PFSK-1 (cell line): ENCODE measurements at regions not wholly inside any gene's neighbourhood (a gene's known extent, or its start where the extent isn't known, plus 50 kb on each side); places are given as distances from the start of the nearest gene placed in this dataset.
A peak's percentile ranks its signal among the peaks of the same experiment; 100 is the strongest.

Experiments used
- FOXP2 ChIP-seq: optimal IDR thresholded peaks from 2 replicates; pipeline ENCODE3; 2011; ENCODE audit warnings: borderline replicate concordance, control low read depth, inconsistent platforms; ENCODE audit not compliant: insufficient read depth; ENCODE audit errors: extremely low read length, extremely low read depth
- POLR2AphosphoS5 ChIP-seq: IDR thresholded peaks from 2 replicates; pipeline ENCODE4 v1.6.1; 2012; ENCODE audit warnings: low read depth, mild to moderate bottlenecking, control low read depth, low read length, moderate library complexity
- REST ChIP-seq, 2 experiments: IDR thresholded peaks; 2 replicates each; pipeline versions ENCODE4 v1.6.1 to v1.8.0; 2011 to 2012; ENCODE audit warnings: low read depth in 2 of 2, low read length in 2 of 2, control low read depth in 1 of 2, inconsistent platforms in 1 of 2, mild to moderate bottlenecking in 1 of 2, moderate library complexity in 1 of 2; ENCODE audit not compliant: insufficient read depth in 1 of 2
- SIN3A ChIP-seq: IDR thresholded peaks from 2 replicates; pipeline ENCODE4 v1.6.1; 2012; ENCODE audit warnings: mild to moderate bottlenecking, low read length, moderate library complexity, borderline replicate concordance; ENCODE audit not compliant: insufficient read depth
- TAF1 ChIP-seq: IDR thresholded peaks from 2 replicates; pipeline ENCODE4 v1.6.1; 2012; ENCODE audit warnings: low read length, control low read depth, borderline replicate concordance; ENCODE audit not compliant: insufficient read depth

GRCh38 chr7:32428546-32428945, 61.6 kb downstream of the LSM5 start:
- TF ChIP-seq TAF1 (no peak), SIN3A (no peak), POLR2AphosphoS5 (no peak), FOXP2 (no peak), REST (IDR thresholded peaks at IDR 0.05; ENCODE audit: insufficient read depth in 1 of 2, low read depth in 2 of 2, low read length in 2 of 2) (no peak)

- TF ChIP-seq FOXP2 (no peak), POLR2AphosphoS5 (no peak), REST (IDR thresholded peaks at IDR 0.05; ENCODE audit: insufficient read depth in 1 of 2, low read depth in 2 of 2, low read length in 2 of 2) (peak; percentile 99), TAF1 (no peak), SIN3A (peak; percentile 35; the same call in 1 of the 2 replicates)
These were observed 62.4 kb downstream of the LSM5 start for GRCh38 chr7:32427769-32428291.

- TF ChIP-seq TAF1, result no peak
These were observed 73.3 kb downstream of the LSM5 start for GRCh38 chr7:32416846-32417245.

GRCh38 chr7:32415936-32416335, 74.2 kb downstream of the LSM5 start:
- TF ChIP-seq FOXP2 (no peak), REST (IDR thresholded peaks at IDR 0.05; ENCODE audit: insufficient read depth in 1 of 2, low read depth in 2 of 2, low read length in 2 of 2) (no peak), TAF1 (no peak), POLR2AphosphoS5 (no peak), SIN3A (no peak)

GRCh38 chr7:32415519-32415918, 74.7 kb downstream of the LSM5 start:
- TF ChIP-seq SIN3A (no peak), FOXP2 (no peak), TAF1 (no peak), REST (IDR thresholded peaks at IDR 0.05; ENCODE audit: insufficient read depth in 1 of 2, low read depth in 2 of 2, low read length in 2 of 2) (no peak), POLR2AphosphoS5 (no peak)
